ENCODE measurements at regions not wholly inside any gene's neighbourhood (a gene's known extent, or its start where the extent isn't known, plus 50 kb on each side); places are given as distances from the start of the nearest gene placed in this dataset.

DNA sequence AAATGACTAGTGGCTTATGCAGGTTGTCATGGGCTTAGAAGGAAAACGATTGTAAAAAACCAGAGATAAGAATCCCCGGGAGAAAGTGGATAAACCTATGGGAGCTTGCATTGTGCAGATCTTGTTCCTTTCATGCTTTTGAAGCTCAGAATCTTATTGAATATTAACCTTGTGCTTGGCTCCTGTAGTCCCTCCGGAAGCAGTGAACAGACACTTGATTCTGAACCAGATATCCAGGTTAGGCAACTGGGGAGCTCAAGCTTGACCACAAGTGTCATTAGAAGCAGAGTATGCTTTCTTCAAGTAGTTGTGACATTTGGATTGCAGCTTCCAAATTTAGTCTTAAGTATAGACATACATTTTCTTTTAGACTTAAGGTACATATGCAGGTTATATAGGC, 212.6 kb upstream of the MOCS1 start:
- no peaks in the 10 kb centered on the region for H3K9me3 Mint-ChIP-seq (ENCODE audit: unreplicated experiment)
- H3K4me1 Mint-ChIP-seq (ENCODE audit: low read depth, unreplicated experiment) = no peaks in the 10 kb centered on the region
- no peaks in the 10 kb centered on the region for H3K27me3 ChIP-seq (ENCODE audit: insufficient read depth, low read length)
- H3K36me3 Mint-ChIP-seq (ENCODE audit: low read depth, unreplicated experiment) = no peaks in the 10 kb centered on the region
- H3K4me2 ChIP-seq (ENCODE audit: low read length) = no peak overlapping the region
- H3K36me3 ChIP-seq (ENCODE audit: insufficient read depth, low read length) = no peaks in the 10 kb centered on the region
- DNase-seq (ENCODE audit: low read depth) (no peak), FAIRE-seq (no peak)
- H3K4me1 ChIP-seq (ENCODE audit: insufficient read depth, low read length) = no peaks in the 10 kb centered on the region
- peaks cover 43% of the 10 kb centered on the region for H3K27me3 Mint-ChIP-seq (ENCODE audit: low read depth, unreplicated experiment)
- H3K9me3 ChIP-seq (ENCODE audit: insufficient read depth, low read depth, low read length) = no peaks in the 10 kb centered on the region
- H3K9ac ChIP-seq (ENCODE audit: low read length) = no peak overlapping the region
- H3K79me2 ChIP-seq (ENCODE audit: insufficient read depth, low read length) = no peaks in the 10 kb centered on the region
- H3K27ac ChIP-seq (ENCODE audit: low read depth, low read length) = no peak overlapping the region
- no peak for TF ChIP-seq EZH2 (IDR thresholded peaks at IDR 0.05; ENCODE audit: insufficient read depth, low read length)
- TF ChIP-seq, protein P1, sequence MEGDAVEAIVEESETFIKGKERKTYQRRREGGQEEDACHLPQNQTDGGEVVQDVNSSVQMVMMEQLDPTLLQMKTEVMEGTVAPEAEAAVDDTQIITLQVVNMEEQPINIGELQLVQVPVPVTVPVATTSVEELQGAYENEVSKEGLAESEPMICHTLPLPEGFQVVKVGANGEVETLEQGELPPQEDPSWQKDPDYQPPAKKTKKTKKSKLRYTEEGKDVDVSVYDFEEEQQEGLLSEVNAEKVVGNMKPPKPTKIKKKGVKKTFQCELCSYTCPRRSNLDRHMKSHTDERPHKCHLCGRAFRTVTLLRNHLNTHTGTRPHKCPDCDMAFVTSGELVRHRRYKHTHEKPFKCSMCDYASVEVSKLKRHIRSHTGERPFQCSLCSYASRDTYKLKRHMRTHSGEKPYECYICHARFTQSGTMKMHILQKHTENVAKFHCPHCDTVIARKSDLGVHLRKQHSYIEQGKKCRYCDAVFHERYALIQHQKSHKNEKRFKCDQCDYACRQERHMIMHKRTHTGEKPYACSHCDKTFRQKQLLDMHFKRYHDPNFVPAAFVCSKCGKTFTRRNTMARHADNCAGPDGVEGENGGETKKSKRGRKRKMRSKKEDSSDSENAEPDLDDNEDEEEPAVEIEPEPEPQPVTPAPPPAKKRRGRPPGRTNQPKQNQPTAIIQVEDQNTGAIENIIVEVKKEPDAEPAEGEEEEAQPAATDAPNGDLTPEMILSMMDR (IDR thresholded peaks at IDR 0.05; ENCODE audit: insufficient read depth, low read depth, low read length) = no peak
- no peak overlapping the region for H3K27ac Mint-ChIP-seq (ENCODE audit: unreplicated experiment)
- H3K4me3 Mint-ChIP-seq (ENCODE audit: unreplicated experiment) = no peak overlapping the region
- no peaks in the 10 kb centered on the region for H4K20me1 ChIP-seq (ENCODE audit: insufficient read depth, low read length)
- no peak overlapping the region for H3K4me3 ChIP-seq (ENCODE audit: insufficient read depth, low read depth, low read length)
- H2AFZ ChIP-seq (ENCODE audit: low read depth, low read length) = no peak overlapping the region

DNA sequence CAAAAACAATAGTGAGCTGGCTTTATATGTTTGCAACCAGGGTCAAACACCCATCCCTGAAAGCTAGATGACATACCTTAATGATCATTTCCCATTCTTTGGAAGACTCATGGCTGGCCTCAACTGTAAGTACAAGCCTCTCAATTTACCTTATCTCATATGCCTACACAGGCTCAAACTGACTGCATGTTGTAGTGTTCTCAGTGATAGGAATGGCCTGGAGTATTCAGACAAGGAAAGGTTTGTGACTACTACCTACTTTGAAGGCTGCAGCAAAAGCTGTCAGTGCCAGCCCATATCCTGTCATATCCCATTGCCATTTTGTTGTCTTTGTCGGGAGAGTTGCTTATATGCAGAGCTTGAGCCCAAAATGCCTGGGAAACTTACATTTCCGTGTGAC, 205.2 kb upstream of the MOCS1 start:
- H3K79me2 ChIP-seq (ENCODE audit: insufficient read depth, low read length) = no peaks in the 10 kb centered on the region
- no peaks in the 10 kb centered on the region for H3K4me1 ChIP-seq (ENCODE audit: insufficient read depth, low read length)
- H3K36me3 ChIP-seq (ENCODE audit: insufficient read depth, low read length) = no peaks in the 10 kb centered on the region
- Mint-ChIP-seq H3K27me3 (ENCODE audit: low read depth, unreplicated experiment) (peaks cover 12% of the 10 kb centered on the region), H3K4me1 (ENCODE audit: low read depth, unreplicated experiment) (peaks cover 2% of the 10 kb centered on the region), H3K4me3 (ENCODE audit: unreplicated experiment) (no peak overlapping the region), H3K27ac (ENCODE audit: unreplicated experiment) (no peak overlapping the region), H3K9me3 (ENCODE audit: unreplicated experiment) (no peaks in the 10 kb centered on the region), H3K36me3 (ENCODE audit: low read depth, unreplicated experiment) (no peaks in the 10 kb centered on the region)
- no peak overlapping the region for H3K27ac ChIP-seq (ENCODE audit: low read depth, low read length)
- peaks cover 3% of the 10 kb centered on the region for H3K9me3 ChIP-seq (ENCODE audit: insufficient read depth, low read depth, low read length)
- H3K27me3 ChIP-seq (ENCODE audit: insufficient read depth, low read length) = no peaks in the 10 kb centered on the region
- no peak for FAIRE-seq
- no peak overlapping the region for H3K9ac ChIP-seq (ENCODE audit: low read length)
- TF ChIP-seq, protein P1 (IDR thresholded peaks at IDR 0.05; ENCODE audit: insufficient read depth, low read depth, low read length) = no peak
- TF ChIP-seq EZH2 (IDR thresholded peaks at IDR 0.05; ENCODE audit: insufficient read depth, low read length) = no peak
- no peak overlapping the region for H3K4me2 ChIP-seq (ENCODE audit: low read length)
- H4K20me1 ChIP-seq (ENCODE audit: insufficient read depth, low read length) = no peaks in the 10 kb centered on the region
- no peak overlapping the region for H2AFZ ChIP-seq (ENCODE audit: low read depth, low read length)
- DNase-seq (ENCODE audit: low read depth) = no peak
- H3K4me3 ChIP-seq (ENCODE audit: insufficient read depth, low read depth, low read length) = no peak overlapping the region

DNA sequence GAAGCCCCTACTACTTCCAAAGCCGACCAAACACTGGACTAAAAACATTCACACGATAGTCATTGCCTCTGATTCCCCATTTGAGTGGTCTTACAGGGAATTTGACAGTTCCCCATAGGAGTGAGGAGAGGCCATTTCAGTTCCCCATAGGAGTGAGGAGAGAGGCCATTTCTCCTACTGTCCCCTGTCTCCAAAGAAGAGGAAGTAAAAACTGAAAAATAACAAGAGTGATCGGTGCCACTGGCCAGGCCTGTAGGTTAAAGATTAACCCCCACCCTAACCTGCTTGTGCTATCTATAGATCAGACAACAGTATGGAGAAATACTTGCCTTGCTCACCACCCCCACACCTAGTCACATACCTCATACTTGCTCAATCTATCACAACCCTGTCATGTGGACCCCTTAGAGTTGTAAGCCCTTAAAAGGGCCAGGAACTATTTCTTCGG, 204.0 kb upstream of the MOCS1 start:
- peaks cover 2% of the 10 kb centered on the region for H3K4me1 Mint-ChIP-seq (ENCODE audit: low read depth, unreplicated experiment)
- H3K4me3 Mint-ChIP-seq (ENCODE audit: unreplicated experiment) = no peak overlapping the region
- TF ChIP-seq EZH2 (IDR thresholded peaks at IDR 0.05; ENCODE audit: insufficient read depth, low read length) = no peak
- TF ChIP-seq, protein P1 (IDR thresholded peaks at IDR 0.05; ENCODE audit: insufficient read depth, low read depth, low read length) = no peak
- DNase-seq (ENCODE audit: low read depth) (no peak), FAIRE-seq (no peak)
- H3K27ac Mint-ChIP-seq (ENCODE audit: unreplicated experiment) = no peak overlapping the region
- H3K4me3 ChIP-seq (ENCODE audit: insufficient read depth, low read depth, low read length) = no peak overlapping the region
- no peaks in the 10 kb centered on the region for H3K79me2 ChIP-seq (ENCODE audit: insufficient read depth, low read length)
- no peak overlapping the region for H3K4me2 ChIP-seq (ENCODE audit: low read length)
- no peaks in the 10 kb centered on the region for H3K36me3 Mint-ChIP-seq (ENCODE audit: low read depth, unreplicated experiment)
- H3K4me1 ChIP-seq (ENCODE audit: insufficient read depth, low read length) = no peaks in the 10 kb centered on the region
- H3K27me3 ChIP-seq (ENCODE audit: insufficient read depth, low read length) = no peaks in the 10 kb centered on the region
- no peak overlapping the region for H3K27ac ChIP-seq (ENCODE audit: low read depth, low read length)
- H2AFZ ChIP-seq (ENCODE audit: low read depth, low read length) = no peak overlapping the region
- no peaks in the 10 kb centered on the region for H3K9me3 Mint-ChIP-seq (ENCODE audit: unreplicated experiment)
- H3K9ac ChIP-seq (ENCODE audit: low read length) = no peak overlapping the region
- peaks cover 3% of the 10 kb centered on the region for H3K9me3 ChIP-seq (ENCODE audit: insufficient read depth, low read depth, low read length)
- H3K36me3 ChIP-seq (ENCODE audit: insufficient read depth, low read length) = no peaks in the 10 kb centered on the region
- H3K27me3 Mint-ChIP-seq (ENCODE audit: low read depth, unreplicated experiment) = peaks cover 9% of the 10 kb centered on the region
- no peaks in the 10 kb centered on the region for H4K20me1 ChIP-seq (ENCODE audit: insufficient read depth, low read length)

Measured in astrocyte (in vitro differentiated cells and primary cell).